Stimulated activated CD4-positive, alpha-beta T cell treated with anti-CD3 and anti-CD28 coated beads, Interleukin-1b, Interleukin-23, amount 100 ng/mL, for 1 hour (primary cell): ENCODE measurements at regions not wholly inside any gene's neighbourhood (a gene's known extent, or its start where the extent isn't known, plus 50 kb on each side); places are given as distances from the start of the nearest gene placed in this dataset.

ENCODE experiments used
- DNase-seq, 2 donors: peaks; one replicate each; pipeline ENCODE4 v3.0.0-alpha.2; 2020; ENCODE audit warnings: low read depth in 2 of 2

DNA sequence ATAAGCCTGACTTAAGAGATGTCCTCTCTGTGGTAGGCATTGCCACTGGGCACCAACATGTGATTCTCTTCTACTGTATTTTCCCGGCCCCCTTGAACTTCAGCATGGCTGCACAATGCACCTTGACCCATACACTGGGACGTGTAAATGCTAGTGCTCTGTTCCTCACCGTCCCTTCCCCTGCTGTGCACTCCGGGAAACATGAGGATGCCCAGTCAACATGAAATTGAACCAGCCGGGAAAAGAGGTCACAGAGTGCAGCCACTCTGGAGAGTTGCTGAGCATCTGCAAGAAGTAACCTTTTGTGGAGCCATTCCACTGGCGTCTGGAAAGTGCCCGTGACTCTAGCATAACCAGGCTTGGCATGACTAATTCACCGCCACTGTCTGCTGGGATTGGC lies 646.7 kb downstream of the NPHP4 start:
- DNase-seq, result no peak

DNA sequence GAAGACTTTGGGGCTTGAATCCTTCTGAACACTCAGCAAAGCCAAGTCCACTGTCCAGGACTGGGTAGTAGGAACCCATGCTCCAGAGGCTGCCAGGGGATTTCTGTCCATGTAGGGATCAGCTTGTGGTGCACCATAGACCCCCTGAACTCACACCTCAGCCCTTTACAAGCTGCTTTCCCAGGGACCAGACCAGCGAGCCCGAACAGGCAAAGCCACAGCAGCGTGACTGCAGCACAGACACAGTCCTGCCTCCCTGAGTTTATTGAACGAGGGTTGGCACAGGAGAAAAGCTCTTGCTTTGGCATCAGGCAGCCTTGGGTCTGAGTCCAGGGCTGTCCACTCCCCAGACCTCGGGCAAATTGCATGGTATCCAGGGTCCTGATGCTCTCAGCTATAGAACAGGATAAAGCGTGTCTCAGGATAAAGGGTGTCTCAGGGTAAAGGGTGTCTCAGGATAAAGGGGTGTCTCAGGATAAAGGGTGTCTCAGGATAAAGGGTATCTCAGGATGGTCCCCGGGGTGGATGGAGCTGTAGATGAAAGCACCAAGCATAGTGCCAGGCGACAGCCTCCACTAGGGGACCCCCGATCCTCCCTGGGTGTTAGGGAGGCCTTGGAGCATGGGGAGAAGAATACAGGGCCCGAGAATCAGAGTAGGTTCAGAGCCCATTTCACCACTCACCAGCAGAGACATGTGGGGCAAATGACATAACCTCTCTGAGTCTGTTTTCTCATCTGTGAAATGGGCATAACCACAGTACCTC lies 648.8 kb downstream of the NPHP4 start:
- DNase-seq, result no peak

DNA sequence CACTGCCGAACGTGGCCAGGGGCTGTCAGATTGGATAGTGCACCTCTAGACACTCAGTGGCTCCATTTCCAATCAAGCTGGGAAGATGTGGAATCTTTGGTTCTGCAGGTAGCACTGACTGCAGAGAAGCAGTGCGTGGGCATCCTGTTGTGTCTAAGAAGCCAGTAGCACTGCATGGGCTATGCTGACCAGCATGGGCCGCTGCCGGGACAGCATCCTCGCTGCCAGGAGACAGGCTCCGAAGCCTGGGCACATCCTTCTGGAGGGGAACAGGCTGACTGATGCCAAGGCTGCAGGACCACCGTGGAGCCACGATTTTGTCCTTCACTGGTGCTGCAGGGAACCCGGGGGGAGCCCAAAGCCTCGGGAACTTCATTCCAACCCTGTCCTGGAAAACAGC lies 649.4 kb downstream of the NPHP4 start:
- no peak for DNase-seq

DNA sequence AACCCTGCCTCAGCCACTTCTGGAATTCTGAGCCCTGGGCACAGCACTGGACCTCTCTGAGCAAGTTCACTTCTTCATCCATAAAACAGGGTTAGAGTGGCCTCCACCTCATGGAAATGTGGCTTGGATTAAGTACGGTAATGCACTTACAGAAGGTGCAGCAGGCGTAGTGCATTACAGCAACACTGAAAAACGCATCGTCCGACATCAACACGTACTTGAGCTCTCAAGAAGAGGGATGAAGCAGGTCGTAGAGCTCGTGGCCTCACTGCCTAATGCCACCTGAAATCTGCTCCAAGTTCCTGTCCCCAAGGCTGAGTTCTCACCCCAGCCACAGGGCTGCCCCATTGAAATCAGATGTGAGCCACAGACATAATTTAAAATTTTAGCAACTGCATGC lies 650.1 kb downstream of the NPHP4 start:
- DNase-seq, result no peak

DNA sequence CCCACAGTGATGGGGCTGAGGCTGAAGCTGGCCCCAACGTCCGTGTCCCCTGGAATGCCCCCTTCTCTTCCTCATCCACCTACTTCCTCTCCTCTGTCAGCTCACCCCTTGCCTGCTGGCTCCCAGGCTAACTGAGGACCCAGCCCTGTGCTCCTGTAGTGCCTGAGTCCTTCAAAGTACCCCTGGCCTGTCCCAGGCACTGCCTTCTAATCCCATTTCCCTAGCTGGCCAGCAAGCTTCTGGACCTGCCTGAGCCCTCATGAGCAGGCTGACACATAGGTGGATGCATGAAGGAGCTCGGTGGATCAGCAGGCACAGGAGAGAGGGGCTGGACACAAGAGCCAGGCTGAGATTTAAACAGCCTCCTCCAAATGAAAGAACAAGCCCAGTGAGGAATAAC lies 650.8 kb downstream of the NPHP4 start:
- DNase-seq, result no peak

DNA sequence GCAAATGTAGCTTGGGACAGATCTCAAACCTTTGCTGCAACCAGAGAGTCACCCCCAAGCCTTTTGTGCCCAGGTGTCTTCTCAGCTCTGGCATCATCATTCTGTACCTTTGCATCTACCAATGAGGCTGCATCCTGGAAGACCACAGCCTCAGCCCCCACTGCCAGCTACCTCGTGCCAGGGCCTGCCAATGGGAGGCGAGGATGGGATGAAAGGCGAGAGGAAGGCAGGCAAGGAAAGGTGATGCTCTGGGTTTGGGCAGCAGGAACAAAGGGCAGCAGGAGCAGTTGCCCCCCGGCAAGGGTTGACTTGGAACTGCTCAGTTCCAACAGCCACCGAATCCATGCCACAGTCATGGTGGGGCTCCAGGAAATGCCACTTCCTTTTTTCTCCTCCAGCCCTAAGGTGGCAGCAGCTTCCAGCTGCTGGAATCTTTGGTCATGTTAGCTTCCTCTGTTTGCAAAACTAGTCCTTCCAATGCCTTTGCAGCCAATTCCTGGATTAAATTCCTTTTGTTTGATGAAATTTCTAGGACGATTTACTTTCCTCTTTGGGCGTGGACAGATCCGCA lies 651.6 kb downstream of the NPHP4 start:
- DNase-seq, result no peak

DNA sequence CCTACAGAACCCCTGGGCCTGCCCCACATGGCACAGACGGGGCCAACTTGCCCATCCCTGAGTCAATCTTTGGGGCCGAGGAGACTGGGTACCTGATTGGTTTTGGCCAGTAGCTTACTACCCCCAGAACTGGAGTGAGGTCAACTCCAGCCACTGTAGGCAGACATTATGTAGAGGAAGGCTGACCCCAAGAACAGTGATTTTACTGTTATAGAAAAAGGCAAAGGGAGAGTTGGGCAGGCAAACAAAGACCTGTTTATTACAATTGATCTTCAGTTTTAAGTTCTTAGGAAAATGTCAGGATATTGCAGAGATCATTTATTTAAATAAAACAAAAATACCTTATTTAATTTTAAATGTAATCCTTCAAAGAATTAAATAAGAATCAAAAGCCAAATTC lies 653.8 kb downstream of the NPHP4 start:
- no peak for DNase-seq

DNA sequence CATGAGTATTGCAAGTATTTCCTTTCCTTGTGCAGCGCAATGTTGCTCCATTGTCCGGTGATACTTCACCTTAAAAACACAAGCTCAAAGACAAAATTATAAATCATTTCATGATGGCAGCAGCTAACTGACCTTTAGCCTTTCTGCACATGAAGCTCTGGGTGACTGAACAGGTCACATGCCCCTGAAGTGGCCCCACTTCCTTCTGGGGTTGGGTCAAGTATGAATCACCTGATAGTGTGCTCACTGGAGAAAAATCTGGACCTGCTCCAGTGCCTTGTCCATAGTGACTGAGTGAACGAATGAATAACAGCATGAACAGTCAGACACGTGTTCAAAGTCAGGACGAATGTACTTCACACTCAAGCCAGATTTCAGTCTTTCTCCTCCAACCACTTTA lies 658.9 kb downstream of the NPHP4 start:
- DNase-seq, result no peak

DNA sequence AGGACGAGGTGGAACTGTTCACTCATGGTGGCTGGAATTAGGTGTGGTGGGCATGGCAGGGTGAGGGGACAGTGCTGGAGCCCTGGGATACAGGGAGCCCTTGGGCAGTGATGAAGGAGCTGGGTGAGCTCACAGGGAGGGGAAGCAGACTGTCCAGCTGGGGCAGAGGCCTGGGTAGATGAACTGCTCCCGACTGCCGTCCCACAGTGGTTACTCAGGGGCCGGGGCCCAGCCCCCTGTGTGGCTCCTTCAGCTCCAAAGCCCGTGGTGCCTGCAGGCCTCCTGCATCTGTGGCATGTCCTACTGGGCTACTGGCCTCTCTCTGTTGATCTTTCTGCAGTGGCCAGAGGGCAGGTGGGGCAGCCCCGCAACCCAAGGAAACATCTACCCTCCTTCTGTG lies 661.1 kb downstream of the NPHP4 start:
- no peak for DNase-seq

DNA sequence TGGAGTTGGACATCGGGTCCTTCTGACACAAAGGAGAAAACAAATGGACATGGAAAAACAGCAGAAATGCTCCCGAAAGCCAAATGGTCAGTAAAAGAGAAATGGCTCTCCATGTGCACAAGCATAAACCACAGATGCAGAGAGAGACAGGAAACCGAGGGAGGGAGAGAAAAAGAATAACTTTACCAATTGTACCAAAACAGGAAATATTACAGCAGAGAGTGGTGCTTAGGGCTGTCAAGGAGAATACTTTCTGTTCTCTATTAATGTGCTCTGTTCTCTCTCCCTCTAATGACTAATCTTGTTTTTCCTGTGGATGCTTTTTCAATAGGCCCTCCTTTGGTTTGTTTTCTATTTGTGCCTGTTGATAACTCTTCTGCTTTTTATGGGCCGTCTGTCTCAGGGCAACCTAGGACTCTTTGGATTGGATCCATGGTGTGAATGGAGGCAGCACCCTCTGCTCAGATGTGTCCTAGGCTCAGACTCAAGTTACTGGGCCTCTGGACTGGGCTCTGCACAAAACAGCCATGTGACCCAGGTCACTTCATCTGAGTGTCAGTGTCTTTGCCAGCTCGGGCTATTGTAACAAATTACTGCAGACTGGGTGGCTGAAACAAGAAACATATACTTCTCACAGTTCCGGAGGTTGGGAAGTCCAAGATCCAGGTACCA lies 663.0 kb downstream of the NPHP4 start:
- no peak for DNase-seq

DNA sequence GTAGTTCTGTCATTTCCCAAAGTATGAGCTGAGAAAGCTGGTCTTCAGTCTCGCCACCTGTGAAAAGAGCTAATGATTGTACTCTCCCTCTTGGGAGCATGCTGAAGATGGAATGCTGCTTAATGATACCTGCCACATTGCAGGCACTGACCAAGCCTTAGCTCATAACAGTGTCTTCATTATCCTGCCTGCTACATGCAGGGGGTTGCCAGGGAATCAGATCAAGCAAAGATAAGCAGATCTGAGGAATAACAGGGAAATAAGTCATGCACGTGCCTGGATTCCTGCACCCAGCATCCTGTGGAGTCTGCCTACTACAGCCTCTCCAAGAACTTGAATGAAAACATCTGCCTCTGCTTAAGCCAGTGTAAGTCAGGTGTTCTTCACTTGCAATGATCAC lies 667.3 kb downstream of the NPHP4 start:
- DNase-seq, result no peak

DNA sequence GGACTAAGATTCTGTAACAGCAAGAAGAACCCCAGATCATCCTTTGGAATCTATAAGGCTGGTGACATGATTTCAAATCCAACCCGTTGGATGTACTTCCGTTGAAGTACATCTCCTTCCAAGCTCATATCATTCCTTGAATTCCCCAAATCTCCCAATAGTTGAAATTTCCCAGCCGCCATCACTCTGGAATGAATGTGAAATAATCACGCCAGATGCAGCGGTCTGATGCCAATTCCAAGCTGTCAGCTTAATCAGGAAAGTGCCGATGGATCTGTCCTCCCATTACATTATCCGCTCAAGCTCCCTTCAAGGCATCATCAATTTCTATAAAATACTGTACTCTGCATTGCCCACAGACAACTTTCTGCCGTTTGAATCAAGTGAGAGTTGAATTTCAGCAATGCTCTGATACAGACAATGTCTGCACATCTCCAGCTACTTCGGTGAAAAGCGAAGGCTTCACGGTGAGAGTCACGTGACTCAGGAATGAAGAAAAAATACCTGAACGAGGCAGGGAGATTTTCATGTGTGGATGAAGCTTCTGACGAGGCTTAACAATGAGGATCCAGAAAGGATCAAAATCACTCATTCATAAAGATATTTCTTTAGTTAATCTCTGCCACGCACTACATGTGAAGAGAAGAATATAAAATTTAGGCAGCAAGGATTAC lies 663.9 kb downstream of the AJAP1 start:
- no peak for DNase-seq

DNA sequence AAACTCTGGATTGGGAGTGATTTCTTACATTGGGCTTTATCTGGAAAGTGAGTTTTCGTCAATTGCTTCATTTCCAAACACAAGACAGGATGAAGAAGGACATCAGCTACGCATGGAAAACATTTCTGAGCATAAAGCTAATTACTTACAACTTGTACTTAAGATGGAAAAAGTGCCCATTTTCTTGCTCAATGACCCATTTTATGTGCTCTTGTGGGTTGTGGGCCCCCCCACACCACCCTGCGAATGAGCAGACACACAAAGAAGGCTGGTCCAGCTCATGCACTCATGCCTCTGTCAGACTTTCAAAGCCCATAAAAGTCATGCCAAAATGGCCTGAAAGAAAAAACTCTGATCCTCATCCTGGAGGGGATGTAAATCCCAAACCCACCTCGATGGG lies 663.0 kb downstream of the AJAP1 start:
- DNase-seq, result no peak

DNA sequence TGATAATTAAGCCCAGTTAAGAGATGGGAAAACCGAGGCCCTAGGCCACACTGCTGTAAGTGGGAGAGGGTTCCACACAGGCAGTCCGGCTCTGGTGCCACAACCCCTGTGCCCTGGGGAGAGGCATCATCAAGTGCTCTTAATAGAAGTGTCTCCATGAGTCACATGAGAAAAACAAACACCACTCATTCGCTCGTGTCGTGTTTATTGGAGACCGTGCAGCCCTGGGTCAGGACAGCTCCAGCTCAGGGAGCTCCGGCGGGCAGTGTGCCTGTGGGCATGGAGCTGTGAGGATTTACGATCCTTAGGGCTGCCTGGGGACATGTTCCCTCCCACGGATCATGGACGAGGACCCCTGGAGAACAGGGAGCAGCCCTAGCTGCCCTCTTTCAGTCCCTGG lies 658.5 kb downstream of the AJAP1 start:
- no peak for DNase-seq

DNA sequence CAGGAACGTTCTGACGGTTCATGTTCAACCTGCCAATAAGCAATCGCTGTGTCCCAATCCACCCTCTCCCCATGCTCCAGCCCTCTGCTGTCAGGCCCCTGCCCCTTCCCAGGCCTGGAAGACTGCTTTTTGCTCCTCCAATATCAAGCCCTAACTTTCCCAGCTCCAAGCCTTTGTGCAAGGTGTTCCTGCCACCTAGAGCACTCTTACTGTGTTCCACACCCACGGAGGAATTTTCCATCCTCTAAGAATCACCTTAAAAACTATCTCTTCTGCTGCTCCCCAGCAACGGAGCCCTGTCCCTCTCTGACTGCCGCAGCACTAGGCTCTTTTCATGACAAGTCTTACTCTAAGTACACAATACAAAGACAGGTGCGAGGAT lies 657.9 kb downstream of the AJAP1 start:
- DNase-seq, result no peak

DNA sequence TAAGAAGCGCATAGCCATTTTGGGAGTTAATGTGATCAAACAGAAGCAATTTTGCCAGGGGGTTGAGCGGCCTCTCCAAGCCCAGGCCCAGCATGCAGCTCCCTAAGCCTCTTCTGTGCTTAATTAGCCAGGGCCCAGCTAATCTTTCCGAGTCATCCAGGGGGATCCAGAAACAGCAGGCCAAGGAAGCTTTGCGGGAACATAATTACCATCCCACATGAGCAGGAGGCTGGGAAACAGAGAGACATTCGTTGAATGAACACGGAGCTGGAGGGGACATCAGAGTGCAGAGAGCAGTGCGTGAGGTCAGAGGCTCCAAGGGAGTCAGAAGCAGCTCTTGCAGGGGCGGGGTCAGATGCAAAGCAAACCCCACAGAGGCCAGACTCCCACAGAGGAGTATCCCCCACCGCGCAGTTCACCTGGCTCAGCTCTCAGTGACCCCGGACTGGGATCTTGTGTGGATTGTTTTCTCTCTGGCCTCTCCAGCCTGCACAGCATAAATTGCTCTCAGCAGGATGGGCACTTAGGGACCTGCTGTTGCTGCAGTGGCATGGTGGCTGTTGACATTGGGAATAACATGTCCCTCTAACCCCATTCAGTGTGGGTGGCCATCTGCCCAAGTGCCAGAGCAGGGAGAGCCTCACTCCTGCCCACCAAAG lies 657.4 kb downstream of the AJAP1 start:
- DNase-seq, result no peak

DNA sequence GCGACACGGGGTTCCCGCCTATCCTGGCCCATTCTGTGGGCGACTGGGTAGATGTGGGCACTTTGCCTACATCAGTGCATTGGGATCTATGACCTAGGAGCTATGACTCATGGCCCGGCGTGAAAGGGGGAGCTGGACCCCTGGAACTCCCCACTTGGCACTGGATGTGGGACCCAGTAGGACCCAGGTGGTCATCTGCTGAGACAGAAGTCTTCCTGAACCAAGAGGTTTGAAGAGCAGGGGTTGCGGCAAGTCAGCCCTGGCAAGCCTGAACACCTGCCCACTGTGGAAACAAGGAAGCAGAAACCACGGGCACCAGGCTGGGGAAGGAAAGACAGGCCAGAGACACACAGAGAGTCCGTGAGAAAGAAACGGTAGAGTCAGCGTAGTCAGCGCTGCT lies 656.7 kb downstream of the AJAP1 start:
- no peak for DNase-seq

DNA sequence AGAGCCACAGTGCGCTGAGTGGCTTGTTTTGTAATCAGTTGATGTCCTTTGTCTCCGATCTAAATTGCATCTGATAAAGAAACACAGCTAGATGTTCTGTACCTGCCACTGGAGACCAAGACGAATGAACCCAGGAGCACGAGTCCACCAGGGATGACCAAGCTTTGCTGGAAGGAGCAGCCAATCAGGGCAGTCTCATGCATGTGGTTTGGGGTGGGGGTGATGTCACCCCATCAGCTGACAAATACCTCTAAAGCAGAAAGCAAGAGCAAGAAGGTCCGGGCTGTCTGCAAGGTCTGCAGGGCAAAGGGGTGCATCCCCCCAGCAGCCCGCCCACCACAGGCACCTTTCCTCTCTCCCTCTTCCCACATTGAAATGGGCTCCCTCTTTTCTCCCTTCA lies 653.8 kb downstream of the AJAP1 start:
- no peak for DNase-seq

DNA sequence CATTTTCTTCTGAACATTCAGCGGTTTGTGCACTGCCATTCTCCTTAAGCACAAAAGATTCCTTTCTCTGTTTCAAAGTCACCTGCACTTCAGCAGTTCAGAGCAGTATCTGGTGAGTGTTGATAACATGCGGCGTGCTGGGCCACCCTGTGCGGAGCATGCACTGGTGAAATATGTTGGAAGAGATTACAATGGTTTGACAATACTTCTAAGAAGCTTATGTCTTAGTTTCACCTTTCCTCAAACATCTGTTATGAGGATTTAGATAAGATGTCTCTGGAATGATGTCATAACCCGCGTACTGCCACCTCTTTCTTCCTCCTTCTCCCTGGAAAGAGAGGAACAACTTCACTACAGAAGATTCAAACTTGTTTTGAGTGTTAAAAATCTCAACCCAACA lies 650.3 kb downstream of the AJAP1 start:
- no peak for DNase-seq

DNA sequence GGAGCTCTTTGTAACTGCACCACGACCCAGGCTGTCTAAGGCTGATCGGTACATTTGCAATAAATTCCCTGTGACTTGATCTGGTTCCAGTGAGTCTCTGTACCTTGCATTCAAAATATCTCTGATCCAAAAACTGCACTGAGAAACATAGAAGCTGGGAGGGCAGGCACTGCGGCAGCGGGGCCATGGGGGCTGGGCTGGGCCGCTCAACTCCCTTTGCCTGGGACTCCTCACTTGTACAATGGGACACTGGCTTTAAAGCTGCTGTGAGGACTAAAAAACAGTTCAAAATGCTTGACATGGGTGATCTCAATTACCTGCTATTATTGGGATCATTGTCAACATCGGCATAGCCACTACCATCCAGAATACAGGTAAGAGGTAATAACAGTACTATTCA lies 644.0 kb downstream of the AJAP1 start:
- no peak for DNase-seq

DNA sequence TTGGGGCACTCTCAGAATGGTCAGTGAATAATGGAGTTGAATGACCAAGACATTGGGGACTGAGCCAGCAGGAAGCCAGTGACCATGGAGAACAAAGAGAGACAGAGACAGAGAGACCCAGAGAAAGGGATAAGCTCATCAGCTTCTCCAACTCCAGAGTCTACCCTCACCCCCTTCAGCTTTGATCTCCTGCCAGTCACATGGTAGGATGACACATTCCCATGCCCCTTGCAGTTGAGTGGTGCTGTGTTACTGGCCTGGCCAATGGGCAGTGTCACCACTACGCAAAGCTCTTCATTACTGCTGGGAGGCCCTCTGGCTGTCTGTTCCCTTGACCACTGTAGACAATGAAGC lies 643.5 kb downstream of the AJAP1 start:
- DNase-seq, result no peak

DNA sequence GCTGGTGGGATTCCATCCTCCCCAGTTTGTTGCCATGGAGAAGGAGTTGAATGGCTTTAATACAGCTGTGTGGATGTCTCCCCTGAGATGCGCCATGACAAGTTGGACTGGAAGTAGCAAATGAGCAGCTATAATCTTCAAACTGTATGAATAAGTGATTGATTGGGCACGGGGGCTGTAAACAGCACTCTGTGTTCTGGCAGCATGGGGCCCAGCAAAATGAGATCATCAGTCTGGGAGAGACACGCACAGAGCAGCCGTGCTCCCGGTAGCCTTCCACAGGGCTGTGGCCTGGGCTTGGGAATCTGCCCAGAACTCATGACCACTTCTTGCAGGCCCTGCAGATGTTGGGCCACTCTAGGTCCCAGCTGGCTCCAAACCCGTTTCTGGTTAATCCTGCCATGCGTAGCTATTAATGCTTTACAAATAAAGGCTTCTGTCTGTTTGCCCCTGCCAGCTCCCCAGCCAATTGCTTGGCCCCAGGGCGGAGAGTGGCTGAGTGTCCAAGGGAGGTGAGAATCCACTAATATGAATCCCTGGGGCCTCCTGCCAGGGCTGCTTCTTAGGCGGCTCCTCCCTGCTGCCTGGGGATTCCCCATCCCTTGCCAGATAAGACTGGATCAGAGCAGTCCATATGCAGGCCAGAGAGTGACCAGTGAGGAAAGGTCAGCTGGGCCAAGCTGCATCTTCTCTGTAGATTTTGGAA lies 642.9 kb downstream of the AJAP1 start:
- DNase-seq, result no peak
